ENCODE measurements at regions not wholly inside any gene's neighbourhood (a gene's known extent, or its start where the extent isn't known, plus 50 kb on each side); places are given as distances from the start of the nearest gene placed in this dataset.

DNA sequence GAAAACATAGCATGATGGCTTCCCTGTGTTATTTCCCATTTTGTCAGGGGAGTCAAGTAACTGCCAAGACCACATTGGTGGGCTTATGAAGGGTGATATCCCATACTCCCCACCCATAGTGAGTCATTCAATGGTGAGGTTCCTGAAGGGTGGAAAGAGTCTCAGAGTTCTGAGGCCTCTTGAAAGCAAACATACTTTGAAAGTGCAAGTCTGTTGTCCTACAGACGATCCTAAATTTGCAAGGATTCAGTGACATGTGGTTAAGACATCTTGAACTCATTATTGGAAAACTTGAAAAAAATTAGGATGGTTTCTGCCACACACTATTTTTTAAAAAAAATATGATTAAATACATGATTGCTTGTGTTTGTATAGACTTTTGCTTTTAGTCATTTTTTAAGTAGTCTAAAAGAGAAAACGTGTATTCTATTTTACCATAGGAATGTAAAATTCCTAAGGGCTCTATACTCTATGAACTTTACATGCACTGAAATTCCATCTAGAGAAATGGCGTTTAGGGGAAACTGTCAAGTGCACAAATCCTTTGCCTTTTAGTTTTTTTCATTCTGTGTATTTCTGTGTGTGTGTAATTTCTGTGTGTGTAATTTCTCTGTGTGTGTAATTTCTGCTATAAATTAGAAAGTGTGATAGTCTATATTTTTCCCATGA lies 225.5 kb upstream of the ADAMTS5 start:
- no peak for DNase-seq

DNA sequence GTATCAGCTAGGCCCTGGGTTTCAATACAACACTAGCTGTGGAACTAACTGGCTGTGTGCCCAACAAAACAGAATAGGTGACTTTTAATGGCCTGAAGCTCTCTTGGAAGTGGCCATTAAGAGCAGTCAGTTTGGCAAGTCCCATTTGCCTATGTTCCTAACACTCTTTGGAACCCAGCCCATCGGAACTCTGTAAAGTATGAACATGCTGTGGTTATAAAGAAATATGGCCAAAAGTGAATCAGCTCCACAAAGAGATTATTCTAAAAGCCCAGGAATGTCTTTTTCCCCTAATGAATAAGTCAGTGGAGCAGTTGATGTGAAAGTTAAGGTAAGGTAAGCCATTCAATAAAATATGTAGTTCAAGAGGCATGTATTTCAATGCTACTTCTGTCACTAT lies 223.7 kb upstream of the ADAMTS5 start:
- no peak for DNase-seq

- DNase-seq: no peak
These were observed 223.0 kb upstream of the ADAMTS5 start for GRCh38 chr21:27189870-27190269.

- DNase-seq: no peak
These were observed 206.2 kb upstream of the ADAMTS5 start for GRCh38 chr21:27173053-27173452.

DNA sequence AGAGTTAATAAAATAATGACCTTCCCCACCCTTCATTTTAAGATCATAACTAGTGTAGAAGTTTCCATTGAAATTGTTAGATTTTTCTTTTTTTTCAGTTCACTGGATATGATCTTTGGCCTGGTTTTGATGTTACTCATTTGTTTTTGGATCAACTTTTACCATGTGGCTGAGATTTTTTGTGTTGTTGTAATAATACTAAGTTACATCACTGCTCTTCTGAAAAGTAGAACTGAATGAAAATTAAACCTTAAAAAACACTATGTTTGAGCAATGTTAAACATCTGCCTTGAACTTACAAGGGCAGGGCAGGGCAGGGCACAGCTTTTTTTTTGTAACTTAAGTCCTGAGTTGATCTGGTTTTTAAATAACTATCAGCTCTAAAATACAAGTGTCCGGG lies 204.8 kb upstream of the ADAMTS5 start:
- DNase-seq: no peak

DNA sequence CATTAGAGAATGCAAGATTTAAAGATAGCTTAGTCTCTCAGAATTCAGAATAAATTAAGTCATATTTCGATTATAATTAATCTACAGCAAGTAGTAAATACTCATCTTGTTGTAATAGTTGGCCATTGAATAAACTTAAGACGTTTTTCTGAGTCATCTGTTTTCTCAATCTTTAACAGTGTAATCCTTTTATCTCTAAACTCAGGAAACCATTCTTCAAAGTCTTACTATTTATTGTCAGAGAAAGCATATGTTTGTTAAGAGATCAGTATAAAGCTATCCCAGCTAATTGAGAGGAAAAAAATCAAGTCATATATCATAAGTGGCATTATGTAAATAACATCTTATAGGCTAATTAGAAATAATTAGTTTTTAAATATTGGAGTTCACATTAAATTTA lies 201.2 kb upstream of the ADAMTS5 start:
- no peak for DNase-seq

- DNase-seq: no peak
These were observed 197.6 kb upstream of the ADAMTS5 start for GRCh38 chr21:27164208-27165177.

DNA sequence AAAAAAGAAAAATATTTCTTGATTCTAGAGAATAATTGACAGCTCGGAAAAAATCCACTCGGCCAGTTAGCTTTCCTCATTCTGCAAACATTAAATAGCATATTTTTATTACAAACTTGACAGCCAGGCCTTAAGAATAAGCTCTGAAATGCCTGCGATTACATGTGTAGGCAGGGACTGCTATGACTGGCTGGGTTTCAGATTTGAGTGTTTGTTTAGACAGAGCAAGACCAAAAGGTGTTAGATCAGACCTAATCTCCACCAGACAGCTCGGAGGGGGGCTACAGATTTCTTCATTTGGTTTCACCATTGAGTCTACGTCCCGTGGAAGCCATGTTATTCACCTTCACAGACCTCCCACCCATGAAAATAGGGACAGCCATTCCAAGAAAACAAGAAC lies 192.1 kb upstream of the ADAMTS5 start:
- no peak for DNase-seq

- no peak for DNase-seq
These were observed 190.2 kb upstream of the ADAMTS5 start for GRCh38 chr21:27157097-27157496.

- no peak for DNase-seq
These were observed 189.8 kb upstream of the ADAMTS5 start for GRCh38 chr21:27156666-27157065.

- no peak for DNase-seq
These were observed 188.2 kb upstream of the ADAMTS5 start for GRCh38 chr21:27155130-27155500.

GRCh38 chr21:27154451-27155129 lies 187.7 kb upstream of the ADAMTS5 start:
- no peak for DNase-seq

GRCh38 chr21:27152996-27153395 lies 186.1 kb upstream of the ADAMTS5 start:
- DNase-seq: no peak

GRCh38 chr21:27149034-27149433 lies 182.1 kb upstream of the ADAMTS5 start:
- no peak for DNase-seq

GRCh38 chr21:27146268-27146667 lies 179.4 kb upstream of the ADAMTS5 start:
- DNase-seq: no peak

GRCh38 chr21:27145134-27145798 lies 178.4 kb upstream of the ADAMTS5 start:
- no peak for DNase-seq

GRCh38 chr21:27143476-27143875 lies 176.6 kb upstream of the ADAMTS5 start:
- no peak for DNase-seq

DNA sequence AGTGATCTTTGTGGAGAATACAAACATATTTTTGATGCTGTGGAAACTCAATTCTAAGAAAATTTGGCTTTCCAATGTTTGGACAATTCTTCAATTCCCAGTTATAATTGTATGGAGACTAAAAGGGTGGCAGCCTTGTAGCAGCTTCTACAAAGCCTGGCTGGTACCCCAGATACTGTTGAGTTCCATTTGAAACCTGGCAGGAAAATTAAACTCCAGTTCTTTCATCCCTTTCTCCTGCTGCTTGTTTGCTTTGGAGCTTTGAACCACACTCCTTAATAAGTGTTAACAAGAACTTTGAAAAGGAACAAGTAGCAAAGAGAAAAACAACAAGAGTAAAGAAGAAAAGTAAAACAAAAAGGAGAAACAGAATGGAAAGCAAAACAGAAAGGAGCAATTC lies 172.6 kb upstream of the ADAMTS5 start:
- DNase-seq: no peak

DNA sequence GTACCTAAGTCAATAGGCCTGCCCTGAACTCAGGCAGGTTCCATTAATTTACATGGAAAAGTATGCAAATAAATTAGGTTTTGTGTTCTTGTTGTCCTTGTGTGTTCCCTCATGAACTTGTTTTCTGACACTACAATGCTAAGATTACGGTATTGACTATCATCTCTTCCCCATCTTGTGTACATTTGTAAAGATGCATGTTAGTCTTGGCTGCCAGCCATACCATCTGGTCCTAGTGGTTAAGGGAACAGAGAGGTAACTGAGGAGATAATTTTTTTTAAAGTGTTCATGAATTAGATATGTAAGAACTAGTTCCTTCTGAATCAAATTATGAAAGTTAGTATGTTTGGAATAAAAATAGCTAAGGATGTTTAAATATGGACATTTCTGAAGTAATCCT lies 167.6 kb upstream of the ADAMTS5 start:
- DNase-seq: no peak

DNA sequence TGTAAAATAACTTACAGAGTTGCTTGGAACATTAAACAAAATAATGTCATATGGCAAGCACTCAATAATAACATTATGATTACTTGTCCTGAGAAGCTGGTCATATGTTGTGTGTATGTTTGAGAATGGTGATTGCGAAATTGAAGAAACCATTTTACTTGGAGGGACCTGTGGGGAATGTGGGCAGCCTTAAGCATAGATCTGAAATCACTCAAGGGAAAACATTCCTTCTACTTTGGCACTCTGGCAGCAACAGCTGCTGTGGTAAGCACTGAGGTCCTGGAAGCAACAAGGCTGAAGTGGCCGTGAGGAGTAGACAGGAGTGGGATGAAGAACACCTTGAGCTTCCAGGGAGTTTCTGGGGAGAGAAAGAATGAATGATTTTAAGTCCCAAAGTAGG lies 165.4 kb upstream of the ADAMTS5 start:
- no peak for DNase-seq

GRCh38 chr21:27130154-27130553 lies 163.3 kb upstream of the ADAMTS5 start:
- DNase-seq: no peak

GRCh38 chr21:27129694-27130093 lies 162.8 kb upstream of the ADAMTS5 start:
- DNase-seq: no peak

DNA sequence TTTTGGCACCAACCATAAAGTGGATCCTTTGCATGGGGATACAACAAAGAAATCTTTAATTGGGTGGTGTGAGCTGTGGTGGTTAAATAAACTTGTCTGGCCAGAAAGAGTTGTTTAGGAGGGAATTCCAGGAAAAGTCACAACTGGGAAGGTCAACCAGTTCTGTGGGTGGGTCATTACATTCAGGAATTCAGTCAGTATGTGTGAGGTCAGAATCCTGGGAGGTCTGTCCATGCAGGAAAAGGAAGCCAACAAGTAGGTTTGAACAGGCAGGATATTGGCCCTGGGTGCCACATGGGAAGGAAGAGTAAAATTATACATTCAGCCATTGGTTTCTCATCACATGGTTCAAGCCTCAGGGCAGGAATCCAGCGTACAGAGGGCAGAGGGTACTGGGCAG lies 162.3 kb upstream of the ADAMTS5 start:
- DNase-seq: no peak

Data from right forelimb (tissue), 1 donor.